H1 (cell line): ENCODE measurements at regions not wholly inside any gene's neighbourhood (a gene's known extent, or its start where the extent isn't known, plus 50 kb on each side); places are given as distances from the start of the nearest gene placed in this dataset.

Source experiments
- CTCF ChIA-PET: fragments of 300-600 bp; sonication (Branson Sonifier 250); formaldehyde crosslinking; loops from one replicate; lab custom pipeline; 2021; ENCODE audit not compliant: partially characterized antibody; lab: Charles Lee
- POLR2A ChIA-PET: fragments of 300-600 bp; sonication (Branson Sonifier 250); formaldehyde crosslinking; loops from one replicate; lab custom pipeline; 2021; ENCODE audit warnings: inconsistent platforms; ENCODE audit not compliant: partially characterized antibody; lab: Charles Lee
- DNase-seq, 2 experiments: peaks; one replicate each; pipeline versions ENCODE4 v3.0.0 to v3.0.0-alpha.2; 2010 to 2022; ENCODE audit warnings: low spot score in 2 of 2, low read depth in 1 of 2, mixed read lengths in 1 of 2
- FAIRE-seq: peaks from 2 replicates; lab custom pipeline; 2011; peaks lifted over from hg19 to GRCh38; lab: Jason Lieb, UNC
- H2AFZ ChIP-seq: 2 replicates; pipeline ENCODE4 v1.8.1; 2012; ENCODE audit warnings: low read length, inconsistent platforms
- H2AK5ac ChIP-seq: 2 replicates; pipeline ENCODE4 v1.6.1; 2013; ENCODE audit warnings: low read depth, low read length
- H2BK120ac ChIP-seq: replicated peaks from 2 replicates; pipeline ENCODE3; 2013; ENCODE audit warnings: low read depth, low read length, inconsistent platforms
- H2BK12ac ChIP-seq: 2 replicates; pipeline ENCODE4 v1.6.1; 2013; ENCODE audit warnings: low read depth, low read length
- H2BK15ac ChIP-seq: 2 replicates; pipeline ENCODE4 v1.6.1; 2013; ENCODE audit warnings: low read length
- H2BK20ac ChIP-seq: 2 replicates; pipeline ENCODE4 v1.6.1; 2013; ENCODE audit warnings: low read length
- H2BK5ac ChIP-seq: 2 replicates; pipeline ENCODE4 v1.6.1; 2013; ENCODE audit warnings: low read depth, low read length
- H3K14ac ChIP-seq: 2 replicates; pipeline ENCODE4 v1.6.1; 2013; ENCODE audit warnings: inconsistent platforms; ENCODE audit not compliant: insufficient read length
- H3K18ac ChIP-seq: 2 replicates; pipeline ENCODE4 v1.6.1; 2013; ENCODE audit warnings: low read length; ENCODE audit errors: extremely low read depth
- H3K23ac ChIP-seq: 2 replicates; pipeline ENCODE4 v1.6.1; 2013; ENCODE audit warnings: inconsistent platforms; ENCODE audit not compliant: insufficient read length
- H3K23me2 ChIP-seq: 2 replicates; pipeline ENCODE4 v1.6.1; 2013; ENCODE audit warnings: low read depth, low read length
- H3K27ac ChIP-seq: 2 replicates; pipeline ENCODE4 v1.6.1; 2011; ENCODE audit warnings: low read depth, low read length, inconsistent platforms
- H3K27me3 ChIP-seq, 4 experiments: replicated peaks in 1 of 4; 1 replicate in 1 of 4; 2 replicates in 3 of 4; pipeline versions ENCODE4 v1.6.1 to v1.8.1; 2011 to 2013; ENCODE audit warnings: low read length in 3 of 4, mild to moderate bottlenecking in 3 of 4, inconsistent platforms in 2 of 4, mixed read lengths in 2 of 4, moderate library complexity in 1 of 4; ENCODE audit not compliant: control insufficient read depth in 3 of 4, insufficient read depth in 3 of 4; ENCODE audit errors: extremely low read depth in 1 of 4
- H3K36me3 ChIP-seq, 4 experiments: 2 replicates each; pipeline versions ENCODE4 v1.6.1 to v1.8.1; 2011 to 2013; ENCODE audit warnings: mild to moderate bottlenecking in 4 of 4, low read length in 3 of 4, moderate library complexity in 2 of 4, control low read depth in 1 of 4, inconsistent platforms in 1 of 4; ENCODE audit not compliant: insufficient read depth in 4 of 4, control insufficient read depth in 2 of 4
- H3K4ac ChIP-seq: replicated peaks from 2 replicates; pipeline ENCODE3; 2013; ENCODE audit warnings: low read length, low read depth, mixed read lengths, inconsistent platforms; ENCODE audit not compliant: insufficient read length
- H3K4me1 ChIP-seq, 4 experiments: replicated peaks in 1 of 4; 1 replicate in 1 of 4; 2 replicates in 3 of 4; pipeline versions ENCODE4 v1.6.1 to v1.8.1; 2011 to 2013; ENCODE audit warnings: low read length in 3 of 4, inconsistent platforms in 2 of 4, mixed read lengths in 1 of 4; ENCODE audit not compliant: insufficient read depth in 4 of 4, control insufficient read depth in 3 of 4
- H3K4me2 ChIP-seq, 2 experiments: 2 replicates each; pipeline versions ENCODE4 v1.6.1 to v1.8.1; 2011 to 2013; ENCODE audit warnings: low read depth in 2 of 2, low read length in 2 of 2, control low read depth in 1 of 2, inconsistent platforms in 1 of 2, mild to moderate bottlenecking in 1 of 2; ENCODE audit not compliant: insufficient read depth in 1 of 2
- H3K4me3 ChIP-seq, 4 experiments: fragments of 200-600, 300-600 bp in 1 of 4; sonication (generic), shearing (Covaris generic), sonication (Bioruptor Twin) in 1 of 4; 2 replicates each; pipeline versions ENCODE4 v1.5.1 to v1.8.1; 2011 to 2016; ENCODE audit warnings: low read length in 4 of 4, low read depth in 3 of 4, control low read depth in 2 of 4, inconsistent platforms in 2 of 4, mild to moderate bottlenecking in 2 of 4, mixed read lengths in 1 of 4, moderate library complexity in 1 of 4; ENCODE audit not compliant: insufficient read depth in 2 of 4; ENCODE audit errors: extremely low read depth in 1 of 4
- H3K56ac ChIP-seq: replicated peaks from 2 replicates; pipeline ENCODE3; 2013; ENCODE audit warnings: low read depth, mild to moderate bottlenecking, mixed read lengths, low read length, inconsistent platforms; ENCODE audit not compliant: insufficient read length
- H3K79me1 ChIP-seq: 2 replicates; pipeline ENCODE4 v1.6.1; 2013; ENCODE audit warnings: low read depth, low read length, control low read depth
- H3K79me2 ChIP-seq, 2 experiments: 2 replicates each; pipeline versions ENCODE4 v1.6.1 to v1.8.1; 2012 to 2013; ENCODE audit warnings: low read length in 2 of 2, mild to moderate bottlenecking in 2 of 2, inconsistent platforms in 1 of 2; ENCODE audit not compliant: insufficient read depth in 2 of 2, control insufficient read depth in 1 of 2
- H3K9ac ChIP-seq, 4 experiments: replicated peaks in 1 of 4; 1 replicate in 1 of 4; 2 replicates in 3 of 4; pipeline versions ENCODE4 v1.6.1 to v1.8.1; 2011 to 2013; ENCODE audit warnings: low read depth in 3 of 4, low read length in 3 of 4, control low read depth in 2 of 4, mild to moderate bottlenecking in 2 of 4, moderate library complexity in 2 of 4, inconsistent platforms in 1 of 4; ENCODE audit errors: extremely low read depth in 1 of 4
- H3K9me3 ChIP-seq, 2 experiments: 2 replicates each; pipeline versions ENCODE4 v1.6.1 to v1.8.1; 2012 to 2013; ENCODE audit warnings: mild to moderate bottlenecking in 2 of 2, moderate library complexity in 2 of 2, control low read depth in 1 of 2, inconsistent platforms in 1 of 2, low read depth in 1 of 2, low read length in 1 of 2, mixed read lengths in 1 of 2; ENCODE audit not compliant: insufficient read depth in 2 of 2
- H4K20me1 ChIP-seq, 2 experiments: replicated peaks in 1 of 2; 2 replicates each; pipeline versions ENCODE3 to v1.8.1; 2011 to 2013; ENCODE audit warnings: inconsistent platforms in 2 of 2, low read length in 2 of 2, mild to moderate bottlenecking in 1 of 2; ENCODE audit not compliant: insufficient read depth in 2 of 2, control insufficient read depth in 1 of 2
- H4K5ac ChIP-seq: 2 replicates; pipeline ENCODE4 v1.6.1; 2013; ENCODE audit warnings: low read length, low read depth, mixed read lengths, inconsistent platforms; ENCODE audit not compliant: insufficient read length
- H4K8ac ChIP-seq: 2 replicates; pipeline ENCODE4 v1.8.0; 2013; ENCODE audit warnings: mild to moderate bottlenecking, moderate library complexity, low read length, inconsistent platforms; ENCODE audit not compliant: insufficient read depth; ENCODE audit errors: extremely low read depth
- H4K91ac ChIP-seq: replicated peaks from 2 replicates; pipeline ENCODE3; 2013; ENCODE audit warnings: low read length, mixed read lengths, inconsistent platforms; ENCODE audit not compliant: insufficient read length
- ATF2 ChIP-seq: IDR thresholded peaks from 2 replicates; pipeline ENCODE4 v1.6.1; 2012; ENCODE audit warnings: low read length, inconsistent platforms
- CHD1 ChIP-seq: IDR thresholded peaks from 2 replicates; pipeline ENCODE4 v1.6.1; 2012; ENCODE audit warnings: low read depth, low read length, improper control_type of control experiment
- EGR1 ChIP-seq: IDR thresholded peaks from 2 replicates; pipeline ENCODE4 v1.6.1; 2011; ENCODE audit warnings: low read depth, low read length, borderline replicate concordance
- NANOG ChIP-seq: IDR thresholded peaks from 2 replicates; pipeline ENCODE4 v1.6.1; 2011; ENCODE audit warnings: low read length, low read depth, mild to moderate bottlenecking, inconsistent platforms; ENCODE audit not compliant: insufficient read depth, poor library complexity, severe bottlenecking
- PHF8 ChIP-seq: fragments of 200-600 bp; sonication (generic); conservative IDR thresholded peaks from 2 replicates; pipeline ENCODE4 v1.7.1; 2012; ENCODE audit warnings: low read depth, mild to moderate bottlenecking, inconsistent platforms, low read length, moderate library complexity
- SIN3A ChIP-seq, 2 experiments: IDR thresholded peaks in 1 of 2; conservative IDR thresholded peaks in 1 of 2; 2 replicates each; pipeline ENCODE4 v1.6.1; 2011 to 2012; ENCODE audit warnings: low read length in 2 of 2, improper control_type of control experiment in 1 of 2, low read depth in 1 of 2, mild to moderate bottlenecking in 1 of 2
- SIX5 ChIP-seq: IDR thresholded peaks from 2 replicates; pipeline ENCODE4 v1.6.1; 2011; ENCODE audit warnings: mild to moderate bottlenecking, low read depth, low read length
- TAF1 ChIP-seq: IDR thresholded peaks from 2 replicates; pipeline ENCODE4 v1.6.1; 2011; ENCODE audit warnings: mild to moderate bottlenecking, low read depth, low read length
- YY1 ChIP-seq: IDR thresholded peaks from 2 replicates; pipeline ENCODE4 v1.6.1; 2011; ENCODE audit warnings: low read depth, mild to moderate bottlenecking, low read length
- WGBS, 2 experiments: shearing (Covaris generic) in 1 of 2; methylation state at CpG; one replicate each; pipeline versions ENCODE4 v1.1.6 to v1.1.7; 2013 to 2015; ENCODE audit warnings: low lambda C conversion rate in 2 of 2, mixed read lengths in 2 of 2, inconsistent platforms in 1 of 2, low coverage in 1 of 2, missing lambda C conversion rate in 1 of 2; ENCODE audit not compliant: insufficient replicate concordance in 2 of 2, insufficient coverage in 1 of 2, insufficient read length in 1 of 2; ENCODE audit errors: extremely low coverage in 1 of 2, missing lambda C conversion rate in 1 of 2; 5-methylcytosine and 5-hydroxymethylcytosine counted together

- CTCF ChIA-PET = no interaction called here
- Histone ChIP-seq H2BK20ac (no peak overlapping the region), H3K56ac (no peak overlapping the region), H2BK120ac (no peak overlapping the region), H4K91ac (no peak overlapping the region), H2AFZ (no peak overlapping the region), H4K20me1 (no peaks in the 10 kb centered on the region), H3K4me3 (no peak overlapping the region), H2AK5ac (no peak overlapping the region), H3K27me3 (no peaks in the 10 kb centered on the region), H3K9ac (no peak overlapping the region), H4K8ac (no peak overlapping the region), H2BK15ac (no peak overlapping the region), H4K5ac (no peak overlapping the region), H3K36me3 (no peaks in the 10 kb centered on the region), H3K23me2 (no peaks in the 10 kb centered on the region), H3K27ac (no peak overlapping the region), H3K14ac (no peak overlapping the region), H3K9me3 (no peaks in the 10 kb centered on the region), H2BK5ac (no peak overlapping the region), H3K23ac (no peak overlapping the region), H3K79me1 (no peaks in the 10 kb centered on the region), H3K4me1 (no peaks in the 10 kb centered on the region), H3K79me2 (no peaks in the 10 kb centered on the region), H3K4me2 (no peak overlapping the region), H3K18ac (no peak overlapping the region), H2BK12ac (no peak overlapping the region), H3K4ac (no peak overlapping the region)
- DNase-seq (no peak), FAIRE-seq (no peak)
- POLR2A ChIA-PET = no interaction called here
- WGBS, 2 experiments = 88% methylated on average over 1 of the region's 1 CpG; no CpG with 5 or more reads in 1 of the 2 experiments
- TF ChIP-seq YY1 (no peak), SIX5 (no peak), TAF1 (no peak), SIN3A (conservative IDR thresholded peaks at IDR 0.05 in 1 of 2, IDR thresholded peaks at IDR 0.05 in 1 of 2; ENCODE audit: low read depth in 1 of 2, low read length in 2 of 2) (no peak), ATF2 (no peak), NANOG (no peak), CHD1 (no peak), PHF8 (no peak), EGR1 (no peak)
These were observed 69.3 kb upstream of the WARS2 start for GRCh38 chr1:119209596-119210295.
